GM19395 (cell line): ENCODE measurements at regions not wholly inside any gene's neighbourhood (a gene's known extent, or its start where the extent isn't known, plus 50 kb on each side); places are given as distances from the start of the nearest gene placed in this dataset.
"Not testable (repeated sequence)": the region's sequence is repeated elsewhere in the genome, so short reads cannot be mapped to it uniquely, and the experiment has no call there.

Source experiments
- ATAC-seq: cut with Tn5 transposase; IDR thresholded peaks from one replicate; pipeline ENCODE4 v1.9.1; 2021; ENCODE audit warnings: mild to moderate bottlenecking, moderate library complexity; ENCODE audit not compliant: unreplicated experiment

DNA sequence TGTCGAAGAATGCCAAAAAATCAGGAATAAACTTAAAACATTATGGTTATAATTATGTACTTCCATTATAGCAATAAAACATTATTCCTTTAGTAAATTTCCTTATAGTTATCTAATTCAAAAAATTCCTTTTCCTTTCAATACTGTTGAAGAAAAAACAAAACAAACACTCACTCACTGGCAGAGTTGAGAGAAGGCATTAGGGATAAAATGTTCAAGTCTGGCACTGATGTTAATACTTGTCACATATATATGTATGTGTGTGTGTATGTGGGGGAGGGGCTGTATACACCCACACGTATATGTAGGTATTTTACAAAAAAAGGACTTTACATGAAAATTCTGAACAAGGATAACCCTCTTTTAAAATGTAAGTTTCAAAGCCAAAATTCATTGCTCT, 150.2 kb upstream of the MEOX2 start:
- no peak for ATAC-seq

DNA sequence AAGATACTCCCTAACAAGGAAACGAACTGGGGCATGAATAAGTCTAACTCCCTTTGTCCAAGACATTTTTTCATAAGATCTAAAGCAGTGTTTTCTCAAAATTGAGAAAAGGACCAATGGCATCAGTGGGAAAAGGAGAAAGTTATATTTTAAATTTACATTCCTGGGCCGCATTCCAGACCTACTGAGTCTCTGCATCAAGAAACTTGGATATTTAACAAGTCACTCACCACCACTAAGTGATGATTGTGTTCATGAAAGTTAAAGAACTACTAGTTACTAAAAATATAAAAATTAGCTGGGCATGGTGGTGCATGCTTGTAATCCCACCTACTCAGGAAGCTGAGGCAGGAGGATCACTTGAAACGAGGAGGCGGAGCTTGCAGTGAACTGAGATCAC, 149.6 kb upstream of the MEOX2 start:
- no peak for ATAC-seq

DNA sequence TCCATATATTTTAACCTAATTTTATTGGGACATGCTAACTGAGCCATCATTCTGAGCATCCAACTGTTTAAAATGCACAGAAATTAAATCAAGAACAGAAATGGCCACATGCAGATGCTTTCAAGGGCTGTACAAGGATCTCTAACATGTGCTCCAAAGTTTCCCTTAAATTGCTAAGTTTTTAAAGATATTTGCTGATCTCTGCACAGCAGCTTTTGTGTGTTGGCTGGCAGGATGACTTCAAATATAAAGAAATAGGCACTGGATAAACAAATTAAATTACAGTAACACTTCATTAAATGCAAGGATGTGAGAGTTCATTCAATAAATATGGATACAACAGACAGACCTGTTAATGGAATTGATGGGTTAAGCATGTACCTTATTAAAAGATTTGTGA, 148.0 kb upstream of the MEOX2 start:
- ATAC-seq: no peak

DNA sequence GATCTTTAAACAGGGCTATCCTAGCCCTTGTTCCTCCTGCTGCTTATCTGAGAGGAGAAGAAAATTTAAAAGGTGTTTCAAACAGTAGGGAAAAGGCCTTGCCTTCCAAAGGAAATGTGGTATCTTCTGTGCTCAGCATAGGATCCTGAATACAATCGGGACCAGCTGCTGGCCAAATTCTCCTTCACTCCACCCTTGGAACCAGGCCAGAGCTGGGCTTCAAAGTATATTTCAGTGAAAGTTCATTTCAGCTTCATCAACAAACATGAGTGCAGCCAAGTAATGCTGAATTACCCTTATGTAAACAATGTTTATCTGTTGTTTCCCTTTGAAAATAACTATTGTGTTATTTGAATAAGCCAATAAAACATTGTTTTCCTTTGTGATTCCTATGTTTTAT, 146.5 kb upstream of the MEOX2 start:
- no peak for ATAC-seq

DNA sequence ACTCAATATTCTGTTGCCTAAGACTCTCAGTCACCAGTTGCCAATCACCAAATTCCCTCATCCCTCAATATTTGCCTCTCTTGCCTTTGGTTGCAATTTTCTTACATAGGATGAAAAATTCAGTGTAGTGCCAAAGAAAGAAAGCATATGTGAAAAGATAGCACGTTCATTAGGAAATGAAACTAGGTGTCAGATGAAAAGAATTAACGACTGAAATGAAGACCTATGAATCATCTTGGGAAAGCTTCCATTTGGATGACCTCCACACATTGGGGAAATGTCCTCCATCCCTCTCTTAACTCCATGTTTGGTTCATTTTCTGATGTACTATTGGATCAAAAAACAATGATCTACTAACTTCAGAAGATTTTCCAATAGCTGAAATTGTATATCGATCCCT, 145.1 kb upstream of the MEOX2 start:
- no peak for ATAC-seq

DNA sequence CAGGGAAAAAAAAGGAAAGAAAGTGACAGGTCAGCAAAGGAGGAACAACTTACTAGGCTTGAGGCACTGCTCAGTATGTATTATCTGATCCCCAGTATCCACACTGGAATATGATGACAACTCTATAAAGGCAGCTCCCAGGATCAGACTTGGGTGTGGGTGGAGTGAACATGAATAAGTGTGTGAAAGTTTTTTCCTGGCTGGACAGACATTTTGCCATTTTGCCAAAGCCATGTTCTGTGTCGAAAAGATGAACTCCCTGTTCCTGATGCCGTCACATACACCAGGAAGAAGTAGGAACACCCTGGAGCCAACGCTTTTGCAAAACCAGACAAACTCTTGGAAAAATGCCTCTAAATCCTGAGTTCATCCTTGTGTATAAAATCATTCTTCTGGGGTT, 143.2 kb upstream of the MEOX2 start:
- ATAC-seq: no peak

DNA sequence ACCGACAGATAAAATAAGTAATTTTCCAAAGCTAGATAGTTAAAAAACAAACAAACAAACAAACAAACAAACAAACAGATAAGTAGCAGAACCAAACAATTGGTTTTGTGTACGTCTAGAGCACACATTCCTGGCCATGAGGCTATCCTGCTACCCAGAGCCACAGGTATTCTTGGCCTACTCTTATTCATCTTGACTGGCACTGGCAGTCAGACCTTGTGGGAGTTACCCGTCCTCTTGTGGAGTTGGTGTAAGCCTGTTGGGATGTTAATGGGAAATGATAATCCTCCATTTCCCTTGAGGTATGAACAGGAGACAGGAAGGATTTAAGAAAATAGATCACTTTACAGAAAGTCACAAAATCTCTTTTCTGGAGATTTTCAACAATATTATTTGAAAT, 142.4 kb upstream of the MEOX2 start:
- ATAC-seq: no peak

DNA sequence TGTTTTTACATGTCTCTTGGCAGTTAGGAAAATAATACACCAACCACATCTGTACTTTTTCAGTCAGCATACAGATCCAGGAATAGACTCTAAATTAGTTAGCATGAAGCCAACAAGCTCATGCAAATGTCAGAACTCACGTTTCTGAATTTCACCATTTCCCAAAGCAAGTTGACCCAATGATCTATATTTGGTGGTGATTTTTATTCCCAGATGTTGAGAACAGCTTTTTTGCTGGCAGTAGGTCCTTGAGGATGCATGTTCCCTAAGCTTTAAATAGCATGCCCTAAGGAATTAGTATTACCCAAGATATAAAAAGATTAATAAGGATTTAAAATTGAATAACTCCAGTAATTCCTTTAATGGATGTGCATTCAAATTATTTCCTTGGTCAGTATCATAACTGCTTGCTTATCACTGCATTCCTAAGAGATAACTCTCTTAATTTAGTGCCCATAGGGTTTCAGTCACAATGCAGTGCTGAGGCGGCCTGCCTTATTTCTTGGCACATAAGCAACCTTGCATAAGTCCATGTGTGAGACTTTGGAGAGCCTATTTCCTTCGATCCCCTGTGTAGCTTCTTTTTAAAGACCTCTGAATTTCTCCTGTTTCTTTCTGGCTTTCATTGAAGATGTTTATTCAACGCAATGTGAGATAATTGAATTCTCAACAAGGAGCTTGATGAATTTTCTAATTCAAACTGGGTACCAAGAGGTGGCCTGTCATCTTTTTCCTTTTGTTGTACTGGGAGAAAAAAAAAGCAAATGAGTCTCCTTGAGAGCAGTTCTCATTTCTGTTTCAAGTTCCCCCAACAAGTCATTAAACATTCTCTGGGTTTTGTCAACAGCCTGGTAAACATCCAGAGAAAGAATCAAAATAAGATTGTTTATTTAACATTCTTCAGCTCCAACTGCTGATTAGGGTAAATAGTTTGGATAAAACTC, 135.3 kb upstream of the MEOX2 start:
- ATAC-seq: no peak

DNA sequence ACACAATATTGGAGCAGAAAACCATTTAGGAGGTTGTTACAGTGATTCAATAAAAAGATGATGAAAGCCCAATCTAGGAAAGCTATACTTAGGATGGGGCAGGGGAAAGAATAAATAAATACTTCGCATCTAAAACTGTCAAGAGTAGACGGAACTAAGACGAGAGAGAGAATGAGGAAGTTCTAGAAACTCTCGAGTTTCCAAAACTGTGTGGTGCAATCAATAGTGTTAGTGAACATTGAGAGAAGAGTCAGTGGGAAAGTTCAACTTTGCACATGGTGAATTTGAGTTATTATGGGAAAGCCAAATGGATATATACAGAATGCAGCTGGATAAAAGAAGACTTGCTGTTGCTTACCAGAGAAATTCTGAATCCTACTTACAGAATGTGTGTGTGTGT, 133.8 kb upstream of the MEOX2 start:
- no peak for ATAC-seq

DNA sequence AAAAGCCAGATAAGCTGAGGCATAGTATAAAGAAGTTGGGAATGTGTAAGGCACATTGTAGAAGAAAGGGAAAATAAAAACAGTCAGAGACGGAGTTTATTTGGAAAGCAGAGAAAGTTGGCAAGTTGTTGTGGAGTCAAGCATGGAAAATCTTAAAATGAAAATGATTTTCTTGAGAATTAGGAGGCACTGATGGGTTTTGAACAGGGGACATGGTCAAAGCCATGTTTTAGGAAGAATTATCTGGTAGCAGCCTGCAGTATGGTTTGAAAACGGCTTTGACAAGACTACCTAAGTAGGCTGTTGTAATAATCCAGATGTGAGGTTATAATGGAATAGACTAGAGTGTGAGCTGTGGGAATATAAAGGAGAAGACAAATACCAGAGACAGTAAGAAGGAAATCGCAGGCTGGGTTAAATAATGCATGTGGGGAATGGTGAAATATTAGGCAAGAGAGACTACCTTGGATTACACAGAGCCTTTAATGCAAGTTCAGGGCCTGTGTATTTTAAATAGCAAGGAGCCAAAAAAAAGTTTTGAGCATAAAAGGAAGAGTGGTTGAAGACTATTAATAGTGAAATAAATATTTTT, 130.4 kb upstream of the MEOX2 start:
- no peak for ATAC-seq

DNA sequence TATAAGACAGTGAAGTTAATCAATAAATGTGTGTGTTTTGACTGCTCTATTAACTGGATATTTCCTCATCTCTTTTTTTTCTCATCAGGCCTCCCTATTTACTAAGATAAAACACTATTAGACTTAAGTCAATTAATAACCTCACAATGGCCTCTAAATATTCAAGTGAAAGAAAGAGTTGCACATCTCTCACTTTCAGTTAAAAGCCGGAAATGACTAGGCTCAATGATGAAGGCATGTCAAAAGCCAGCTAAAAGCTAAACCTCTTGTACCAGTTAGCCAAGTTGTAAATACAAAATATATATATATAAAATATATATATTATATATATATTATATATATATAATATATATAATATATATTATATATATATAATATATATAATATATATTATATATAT, 127.0 kb upstream of the MEOX2 start:
- ATAC-seq: no peak

DNA sequence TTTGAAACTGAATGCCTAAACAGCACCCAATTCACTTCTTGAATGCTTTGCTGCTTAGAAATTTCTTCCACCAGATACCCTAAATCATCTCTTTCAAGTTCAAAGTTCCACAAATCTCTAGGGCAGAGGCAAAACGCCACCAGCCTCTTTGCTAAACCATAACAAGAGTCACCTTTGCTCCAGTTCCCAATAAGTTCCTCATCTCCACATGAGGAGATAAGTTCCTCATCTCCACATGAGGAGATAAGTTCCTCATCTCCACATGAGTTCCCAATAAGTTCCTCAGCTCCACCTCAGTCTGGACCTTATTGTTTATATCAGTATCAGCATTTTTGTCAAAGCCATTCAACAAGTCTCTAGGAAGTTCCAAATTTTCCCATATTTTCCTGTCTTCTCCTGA, 123.9 kb upstream of the MEOX2 start:
- ATAC-seq: not testable (repeated sequence)

DNA sequence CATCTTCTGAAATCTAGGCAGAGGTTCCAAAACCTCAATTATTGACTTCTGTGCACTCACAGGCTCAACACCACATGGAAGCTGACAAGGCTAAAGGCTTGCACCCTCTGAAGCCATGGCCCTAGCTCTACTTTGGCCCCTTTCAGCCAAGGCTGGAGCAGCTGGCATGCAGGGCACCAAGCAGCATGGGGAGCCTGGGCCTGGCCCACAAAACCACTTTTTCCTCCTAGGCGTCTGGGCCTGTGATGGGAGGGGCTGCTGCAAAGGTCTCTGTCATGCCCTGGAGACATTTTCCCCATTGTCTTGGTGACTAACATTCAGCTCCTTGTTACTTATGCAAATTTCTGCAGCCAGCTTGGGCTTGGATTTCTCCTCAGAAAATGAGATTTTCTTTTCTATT, 123.5 kb upstream of the MEOX2 start:
- not testable (repeated sequence) for ATAC-seq

DNA sequence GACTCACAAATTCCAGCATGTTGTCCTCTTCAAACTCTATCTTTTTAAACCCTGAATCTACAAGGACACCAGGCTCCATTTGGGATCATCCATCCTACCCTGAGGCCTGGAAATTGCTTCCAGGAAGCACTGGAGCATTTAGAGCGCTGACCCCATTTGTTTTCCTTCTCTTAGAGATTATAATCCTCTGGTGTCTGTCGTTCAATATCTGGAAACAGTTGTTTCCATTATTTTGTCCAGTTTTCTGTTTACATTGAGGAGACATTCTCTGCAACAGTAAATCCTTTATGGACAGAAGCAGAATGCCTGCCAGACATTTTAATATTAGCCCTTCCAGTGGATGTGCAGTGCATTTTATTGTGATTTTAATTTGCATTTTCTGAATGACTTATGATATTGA, 119.4 kb upstream of the MEOX2 start:
- ATAC-seq: no peak

DNA sequence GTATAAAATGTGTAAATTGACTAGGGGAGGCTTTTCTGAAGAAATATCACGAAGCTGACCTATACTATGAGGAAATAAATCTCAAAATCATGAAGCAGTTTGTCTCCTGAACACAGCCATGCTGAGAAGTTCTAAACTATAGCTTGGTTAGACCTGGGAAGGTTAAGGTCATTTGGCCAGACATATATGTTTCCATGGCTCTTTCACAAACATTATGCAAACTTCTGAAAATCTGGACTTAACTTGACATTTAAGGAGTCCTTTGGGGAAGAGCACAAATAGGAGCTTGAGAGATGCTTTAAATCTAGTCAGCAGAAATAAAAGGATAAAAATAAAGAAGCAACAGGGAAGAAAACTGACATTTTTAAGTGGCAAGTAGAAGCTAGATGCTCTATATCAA, 115.9 kb upstream of the MEOX2 start:
- ATAC-seq: no peak

DNA sequence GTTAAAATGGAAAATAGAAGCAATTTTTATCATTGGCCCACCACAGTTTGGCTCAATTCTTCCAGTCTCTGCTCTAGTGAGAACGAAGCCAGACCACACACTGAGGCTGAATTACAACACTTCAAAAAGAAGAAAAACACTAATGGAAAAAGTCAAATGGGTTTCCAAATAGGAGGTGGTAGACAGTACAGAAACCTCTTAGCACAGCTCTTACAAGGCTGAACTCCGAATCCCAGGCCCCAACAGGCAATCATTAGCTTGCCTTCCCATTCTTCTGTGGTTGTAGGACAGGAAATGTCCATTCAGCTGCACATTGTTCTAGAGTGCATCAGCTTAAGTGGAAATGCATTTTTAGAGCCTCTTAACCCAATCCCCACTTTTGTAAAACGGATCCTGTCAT, 115.1 kb upstream of the MEOX2 start:
- ATAC-seq: no peak

DNA sequence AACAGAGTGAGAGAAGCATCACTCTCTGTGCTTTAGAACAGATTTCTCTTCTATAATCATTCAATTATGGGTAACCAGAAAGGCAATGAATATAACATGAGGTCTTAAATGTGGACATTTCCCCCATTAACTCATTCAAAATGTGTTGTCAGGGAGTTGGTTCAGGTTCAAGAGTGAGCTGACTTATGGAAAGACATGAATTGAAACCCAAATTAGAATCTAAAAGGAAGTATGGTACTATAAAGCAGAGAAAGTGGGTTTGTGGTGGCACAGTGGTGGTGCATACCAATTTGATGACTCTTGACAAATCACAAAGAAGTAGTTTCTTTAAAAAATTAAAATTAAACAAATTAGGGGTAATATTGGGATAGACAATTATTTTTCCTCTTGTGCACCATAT, 114.6 kb upstream of the MEOX2 start:
- no peak for ATAC-seq

DNA sequence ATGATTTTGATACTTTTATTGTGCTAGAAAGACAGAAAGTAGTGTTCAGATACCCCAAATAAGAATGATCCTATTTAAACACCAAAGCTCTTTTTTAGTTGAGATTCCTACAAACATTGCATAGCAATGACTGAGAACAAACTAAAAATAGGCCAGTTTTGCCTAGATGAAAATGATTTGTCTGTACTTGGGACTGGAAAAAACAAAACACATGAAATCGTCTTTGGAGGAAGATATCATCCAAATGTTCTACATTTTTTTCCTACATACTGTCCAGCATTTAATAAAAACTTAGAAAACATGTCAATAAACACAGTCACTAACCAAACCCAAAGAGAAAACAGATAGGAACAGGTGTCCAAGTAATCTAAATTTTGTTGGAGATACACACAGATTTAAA, 111.6 kb upstream of the MEOX2 start:
- ATAC-seq: no peak

DNA sequence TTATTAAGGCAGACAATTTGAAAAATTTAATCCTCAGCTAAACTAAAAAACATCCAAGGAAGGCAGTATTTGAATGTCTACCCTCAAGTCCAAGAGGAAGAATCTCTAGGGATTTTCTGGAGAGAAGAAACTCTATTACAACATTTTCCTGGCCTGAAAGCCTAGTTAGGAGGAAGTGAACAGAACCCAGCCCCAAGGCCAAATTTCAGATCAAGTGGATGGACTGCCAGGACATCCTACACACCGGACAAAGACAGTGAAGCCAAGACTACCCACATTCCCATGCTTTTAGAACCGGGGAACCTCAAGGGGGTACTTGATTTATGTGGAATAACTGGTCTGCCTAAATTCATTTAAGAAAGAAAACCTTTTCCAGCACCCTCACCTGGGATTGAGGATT, 108.9 kb upstream of the MEOX2 start:
- ATAC-seq: no peak

DNA sequence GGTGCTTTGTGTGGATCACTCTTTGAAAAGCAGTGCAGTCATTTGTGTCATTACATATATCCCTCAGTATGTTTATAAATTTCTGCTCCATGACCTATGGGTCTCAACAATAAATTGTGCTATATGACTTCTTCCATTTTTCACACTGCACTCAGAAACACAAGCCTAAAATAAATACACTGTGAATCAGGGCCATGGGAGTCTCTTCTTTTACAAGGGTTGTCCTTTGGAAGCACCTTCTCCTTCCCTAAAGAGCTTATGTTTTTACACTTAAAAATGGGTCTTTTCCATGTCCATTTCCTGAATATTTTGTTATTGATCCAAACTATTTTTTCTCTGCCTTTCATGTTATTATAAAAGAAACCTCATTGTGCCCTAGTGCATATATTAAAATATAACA, 108.3 kb upstream of the MEOX2 start:
- no peak for ATAC-seq

DNA sequence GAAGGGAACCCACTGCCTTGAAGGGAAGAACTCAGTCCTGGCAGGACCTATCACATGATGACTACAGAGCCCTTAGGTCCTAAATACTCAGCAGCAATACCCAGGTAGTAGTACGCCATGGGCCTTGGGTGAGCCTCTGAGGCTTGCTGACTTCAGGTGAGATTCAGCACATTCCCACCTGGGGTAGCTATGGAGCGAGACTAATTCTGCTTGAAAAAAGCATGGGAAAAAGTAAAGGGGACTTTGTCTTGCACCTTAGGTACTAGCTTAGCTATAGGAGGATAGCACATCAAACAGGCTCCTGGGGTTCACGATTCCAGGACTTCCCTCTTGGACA, 98.2 kb upstream of the MEOX2 start:
- no peak for ATAC-seq

DNA sequence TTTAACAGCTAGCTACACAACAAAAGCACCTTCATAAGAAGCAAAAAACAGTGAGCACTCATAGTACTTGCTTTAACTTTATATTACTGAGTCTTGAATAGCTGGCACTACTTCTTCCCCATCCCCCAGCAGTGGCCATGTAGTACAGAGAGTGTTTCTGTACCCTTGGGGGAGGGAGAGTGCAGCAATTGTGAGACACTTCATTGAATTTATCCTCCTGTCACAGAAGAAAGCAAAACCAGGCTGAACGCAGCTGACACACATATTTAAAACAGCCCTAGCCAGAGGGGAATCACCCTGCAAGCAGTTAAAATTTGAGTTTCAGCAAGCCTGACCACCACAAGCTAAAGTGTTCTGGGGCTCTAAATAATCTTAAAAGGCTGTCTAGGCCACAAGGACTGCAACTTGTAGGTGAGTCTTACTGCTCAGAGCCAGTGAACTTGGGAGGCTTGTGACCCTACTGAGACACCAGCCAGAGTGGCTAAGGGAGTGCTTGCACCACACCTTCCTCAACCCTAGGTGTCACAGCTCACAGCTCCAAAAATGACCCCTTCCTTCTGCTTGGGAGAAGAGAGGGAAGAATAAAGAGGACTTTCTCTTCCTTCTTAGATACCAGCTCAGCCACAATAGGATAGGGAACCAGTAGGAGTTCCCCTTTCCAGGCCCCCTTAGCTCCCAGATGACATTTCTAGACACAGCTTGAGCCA, 97.7 kb upstream of the MEOX2 start:
- ATAC-seq: no peak
